HG02798 (cell line): ENCODE measurements at regions not wholly inside any gene's neighbourhood (a gene's known extent, or its start where the extent isn't known, plus 50 kb on each side); places are given as distances from the start of the nearest gene placed in this dataset.

Experiments used
- ATAC-seq: cut with Tn5 transposase; IDR thresholded peaks from one replicate; pipeline ENCODE4 v1.9.1; 2021; ENCODE audit warnings: mild to moderate bottlenecking; ENCODE audit not compliant: unreplicated experiment, poor library complexity

- ATAC-seq = no peak
These were observed 966.6 kb upstream of the SEL1L start for GRCh38 chr14:82500222-82500621.

DNA sequence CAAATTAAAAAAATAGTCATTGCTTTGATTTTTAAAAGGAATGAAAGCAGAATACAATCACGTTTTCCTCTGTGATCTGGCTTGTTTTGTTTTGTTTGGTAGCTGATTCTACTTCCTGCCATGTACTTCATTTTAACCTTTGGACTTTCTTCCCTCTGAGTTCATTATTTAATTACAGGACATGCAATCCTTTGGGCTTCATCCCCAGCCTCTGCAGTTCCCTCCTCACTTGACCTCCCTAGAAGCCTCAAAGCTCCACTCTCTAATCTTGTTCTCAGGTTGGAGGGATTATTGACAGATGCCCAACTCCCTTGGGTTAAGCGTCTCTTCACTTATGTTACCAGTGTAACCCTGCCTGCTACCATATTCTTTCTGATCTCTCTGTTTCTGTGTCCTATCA, 967.9 kb upstream of the SEL1L start:
- ATAC-seq = no peak

GRCh38 chr14:82502043-82502442, 968.4 kb upstream of the SEL1L start:
- ATAC-seq = no peak

DNA sequence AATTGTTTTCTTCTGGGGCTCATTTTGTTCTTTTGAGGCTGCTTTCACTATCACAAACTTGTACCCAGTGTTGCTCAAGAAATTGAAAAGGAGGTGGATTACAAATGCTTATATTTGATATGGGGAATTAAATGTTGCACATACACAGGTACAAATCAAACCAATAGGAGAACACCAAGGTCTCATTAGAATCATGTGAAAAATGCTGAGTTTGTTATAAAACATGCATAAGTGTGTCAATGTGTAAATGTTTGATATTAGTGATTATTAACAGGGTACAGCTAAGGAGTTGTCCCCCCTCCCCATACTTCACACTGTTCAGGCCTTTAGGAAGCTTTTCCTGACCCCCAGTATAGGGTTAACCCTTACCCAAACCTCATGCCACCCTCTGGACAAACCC, 971.2 kb upstream of the SEL1L start:
- no peak for ATAC-seq

DNA sequence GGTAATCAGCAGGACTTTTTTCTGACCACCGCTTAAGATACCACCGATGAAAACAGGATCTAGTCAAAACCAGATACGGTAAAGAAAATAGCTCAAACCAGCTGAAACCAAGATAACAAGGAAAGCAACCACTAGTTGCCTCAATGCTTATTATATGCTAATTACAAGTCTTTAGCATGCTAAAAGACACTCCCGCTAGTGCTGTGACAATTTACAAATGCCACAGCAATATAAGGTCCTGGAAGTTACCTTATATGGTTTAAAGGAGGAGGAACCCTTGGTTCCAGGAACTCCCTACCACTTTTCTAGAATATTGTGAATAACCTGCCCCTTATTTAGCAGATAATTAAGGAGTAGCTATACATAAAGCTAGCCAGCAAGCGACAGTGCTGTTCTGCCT, 976.4 kb upstream of the SEL1L start:
- no peak for ATAC-seq

GRCh38 chr14:82511399-82511798, 977.7 kb upstream of the SEL1L start:
- no peak for ATAC-seq

DNA sequence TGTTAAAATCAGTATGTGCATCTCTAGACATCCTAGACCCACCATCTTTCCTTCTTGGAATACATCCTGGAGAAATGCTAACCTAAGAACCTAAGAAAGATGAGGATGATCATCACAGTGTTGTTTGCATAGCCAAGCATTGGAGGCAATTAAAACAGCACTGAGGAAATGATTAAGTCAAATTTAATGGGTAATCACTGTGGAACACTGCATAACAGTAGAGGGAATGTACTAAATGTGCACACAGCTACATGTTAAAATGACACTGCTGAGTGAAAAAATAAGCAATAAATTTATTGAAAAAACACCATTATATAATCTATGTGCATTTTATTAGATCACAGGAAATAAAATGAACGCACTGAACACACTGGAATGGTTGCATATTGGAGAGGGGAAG, 987.1 kb upstream of the SEL1L start:
- ATAC-seq = no peak

DNA sequence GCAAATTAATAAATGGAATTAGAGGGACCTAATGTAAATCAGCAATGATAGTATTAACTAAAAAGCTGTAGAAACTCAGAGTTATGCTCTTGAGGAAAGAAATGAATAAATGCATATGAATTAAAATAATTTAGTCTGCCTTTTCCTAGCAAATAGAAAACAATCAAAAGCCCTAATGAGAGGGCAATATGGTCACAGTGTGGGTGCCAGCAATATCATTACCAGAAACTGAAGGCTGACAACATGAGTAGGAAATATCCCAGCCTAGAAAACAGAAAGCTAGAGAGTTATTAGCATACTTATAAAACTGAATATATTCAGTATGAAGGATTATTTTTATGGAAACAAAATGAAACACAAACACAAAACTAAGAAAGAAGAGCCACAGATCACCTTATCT, 987.5 kb upstream of the SEL1L start:
- no peak for ATAC-seq

DNA sequence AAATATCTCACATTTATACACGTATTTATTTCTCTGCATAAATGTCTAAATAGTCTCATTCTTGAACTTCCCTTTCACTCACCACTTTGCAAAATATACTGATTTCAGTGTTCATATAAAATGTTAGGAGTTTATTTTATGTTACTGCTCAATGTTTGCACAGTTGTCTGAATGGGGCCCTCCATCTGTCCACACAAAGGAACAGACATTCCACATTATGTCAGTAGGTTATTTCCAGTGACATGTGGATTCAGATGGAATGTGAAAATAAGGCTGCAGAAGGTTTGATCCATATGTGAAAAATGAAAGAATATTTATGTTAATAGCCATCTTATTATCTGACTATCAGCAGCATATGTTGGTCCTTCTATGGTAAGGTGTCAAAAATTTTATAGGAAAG, 994.4 kb upstream of the SEL1L start:
- no peak for ATAC-seq

- no peak for ATAC-seq
These were observed 999.7 kb upstream of the SEL1L start for GRCh38 chr14:82533351-82533750.

GRCh38 chr14:82536566-82536965, 1002.9 kb upstream of the SEL1L start:
- ATAC-seq = no peak

DNA sequence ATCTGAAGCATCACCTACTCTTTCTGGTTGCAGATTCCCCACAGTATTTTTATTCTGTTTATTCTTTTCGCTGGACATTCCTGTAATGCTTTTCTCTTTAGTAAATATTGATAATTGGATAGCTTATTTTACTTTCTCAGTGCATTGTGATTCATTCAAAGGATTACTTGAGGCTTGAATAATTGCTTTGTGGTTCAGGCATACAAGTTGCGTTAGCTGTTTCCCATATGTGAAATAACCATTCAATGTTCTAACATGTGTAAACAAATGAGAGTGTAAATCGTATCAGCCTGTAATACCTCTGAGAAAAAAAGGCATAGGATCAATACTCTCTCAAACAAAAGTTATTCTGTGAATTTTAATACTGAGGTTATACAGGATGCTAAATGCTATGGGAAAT, 1004.2 kb upstream of the SEL1L start:
- no peak for ATAC-seq

DNA sequence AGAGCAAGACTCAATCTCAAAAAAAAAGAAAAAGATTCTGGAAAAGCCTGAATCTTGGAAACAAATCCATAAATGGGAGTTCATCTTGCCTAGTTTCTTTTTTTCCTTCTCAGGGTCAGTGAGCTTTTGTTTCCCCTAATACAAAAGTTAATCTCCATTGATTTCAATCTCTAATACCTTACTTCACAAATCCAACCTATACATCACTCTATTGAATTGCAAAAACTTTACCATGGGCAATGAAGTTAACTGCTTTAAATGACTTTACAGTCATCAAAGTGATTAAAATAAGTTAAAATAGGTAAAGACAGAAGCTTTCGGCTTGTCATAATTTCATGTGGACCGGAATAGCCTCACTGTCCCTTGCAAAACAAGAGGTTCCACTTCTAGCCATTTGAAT, 1012.7 kb upstream of the SEL1L start:
- ATAC-seq = no peak

- no peak for ATAC-seq
These were observed 1015.8 kb upstream of the SEL1L start for GRCh38 chr14:82549306-82549990.

- ATAC-seq = no peak
These were observed 1029.2 kb upstream of the SEL1L start for GRCh38 chr14:82562881-82563280.

GRCh38 chr14:82565825-82566224, 1032.2 kb upstream of the SEL1L start:
- no peak for ATAC-seq

- ATAC-seq = no peak
These were observed 1053.6 kb upstream of the SEL1L start for GRCh38 chr14:82587226-82587625.

GRCh38 chr14:82595466-82595865, 1061.8 kb upstream of the SEL1L start:
- no peak for ATAC-seq

- ATAC-seq = no peak
These were observed 1069.1 kb upstream of the SEL1L start for GRCh38 chr14:82602794-82603193.

GRCh38 chr14:82604819-82605218, 1071.2 kb upstream of the SEL1L start:
- no peak for ATAC-seq

DNA sequence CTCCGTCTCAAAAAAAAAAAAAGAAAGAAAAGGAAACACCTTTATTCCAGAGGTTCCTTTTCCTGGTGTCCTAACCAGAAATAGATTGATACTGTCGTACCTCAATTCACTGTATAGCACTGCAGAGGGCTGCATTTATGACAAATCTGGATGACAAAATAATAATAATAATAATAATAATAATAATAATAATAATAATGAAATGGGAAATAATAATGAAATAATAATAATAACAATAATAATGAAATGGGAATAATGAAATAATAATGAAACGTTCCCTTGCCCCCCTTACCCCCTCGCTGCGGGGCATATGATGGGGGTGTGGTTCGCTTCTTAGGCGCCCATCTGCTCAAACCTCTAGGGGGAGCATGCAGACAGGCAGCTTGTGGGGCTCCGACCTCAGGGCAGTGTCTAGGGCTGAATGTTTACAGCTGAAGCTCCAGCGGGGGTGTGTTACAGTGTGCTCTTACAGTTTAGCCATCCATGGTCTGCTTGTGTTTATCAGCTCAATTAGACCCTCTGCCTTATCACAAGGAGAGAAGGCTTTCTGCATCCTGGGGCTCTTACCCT, 1088.3 kb upstream of the SEL1L start:
- no peak for ATAC-seq
